ENCODE measurements at regions not wholly inside any gene's neighbourhood (a gene's known extent, or its start where the extent isn't known, plus 50 kb on each side); places are given as distances from the start of the nearest gene placed in this dataset.

GRCh38 chr13:53272873-53273272 is 244.3 kb downstream of the OLFM4 start:
- TF ChIP-seq CTCF (IDR thresholded peaks at IDR 0.05; ENCODE audit: borderline replicate concordance, extremely low read depth, low read length, poor library complexity, severe bottlenecking), result no peak
- TF ChIP-seq EZH2 (IDR thresholded peaks at IDR 0.05; ENCODE audit: borderline replicate concordance, low read depth, low read length, severe bottlenecking), result no peak
- Histone ChIP-seq H3K9me3 (ENCODE audit: insufficient read depth, low read length, severe bottlenecking) (no peaks in the 10 kb centered on the region), H4K20me1 (ENCODE audit: insufficient read depth, low read length) (no peaks in the 10 kb centered on the region), H3K4me3 (ENCODE audit: low read depth in 1 of 2, low read length in 2 of 2) (no peak overlapping the region), H3K4me1 (ENCODE audit: insufficient read depth, low read length) (no peaks in the 10 kb centered on the region), H3K9ac (ENCODE audit: low read depth, low read length) (no peak overlapping the region), H3K4me2 (ENCODE audit: insufficient read depth, low read length) (no peak overlapping the region), H3K27ac (ENCODE audit: low read length) (no peak overlapping the region), H3K36me3 (ENCODE audit: insufficient read depth, low read length) (no peaks in the 10 kb centered on the region), H3K27me3 (ENCODE audit: insufficient read depth, low read length, poor library complexity) (no peaks in the 10 kb centered on the region), H2AFZ (ENCODE audit: low read depth, low read length) (no peak overlapping the region), H3K79me2 (ENCODE audit: insufficient read depth, low read length) (no peaks in the 10 kb centered on the region)
- DNase-seq (no peak), ATAC-seq (ENCODE audit: insufficient read depth, low read depth) (no peak)

GRCh38 chr13:53276265-53276664 is 247.7 kb downstream of the OLFM4 start:
- H3K79me2 ChIP-seq (ENCODE audit: insufficient read depth, low read length), result no peaks in the 10 kb centered on the region
- H4K20me1 ChIP-seq (ENCODE audit: insufficient read depth, low read length), result no peaks in the 10 kb centered on the region
- H3K4me3 ChIP-seq (ENCODE audit: low read depth in 1 of 2, low read length in 2 of 2), result no peak overlapping the region
- H3K9me3 ChIP-seq (ENCODE audit: insufficient read depth, low read length, severe bottlenecking), result no peaks in the 10 kb centered on the region
- DNase-seq (no peak), ATAC-seq (ENCODE audit: insufficient read depth, low read depth) (no peak)
- H3K36me3 ChIP-seq (ENCODE audit: insufficient read depth, low read length), result no peaks in the 10 kb centered on the region
- H3K9ac ChIP-seq (ENCODE audit: low read depth, low read length), result no peak overlapping the region
- H3K4me1 ChIP-seq (ENCODE audit: insufficient read depth, low read length), result no peaks in the 10 kb centered on the region
- no peak overlapping the region for H3K27ac ChIP-seq (ENCODE audit: low read length)
- no peak for TF ChIP-seq EZH2 (IDR thresholded peaks at IDR 0.05; ENCODE audit: borderline replicate concordance, low read depth, low read length, severe bottlenecking)
- no peak for TF ChIP-seq CTCF (IDR thresholded peaks at IDR 0.05; ENCODE audit: borderline replicate concordance, extremely low read depth, low read length, poor library complexity, severe bottlenecking)
- H3K4me2 ChIP-seq (ENCODE audit: insufficient read depth, low read length), result no peak overlapping the region
- H2AFZ ChIP-seq (ENCODE audit: low read depth, low read length), result no peak overlapping the region
- H3K27me3 ChIP-seq (ENCODE audit: insufficient read depth, low read length, poor library complexity), result no peaks in the 10 kb centered on the region

- Histone ChIP-seq H3K4me2 (ENCODE audit: insufficient read depth, low read length) (no peak overlapping the region), H3K79me2 (ENCODE audit: insufficient read depth, low read length) (no peaks in the 10 kb centered on the region), H3K9me3 (ENCODE audit: insufficient read depth, low read length, severe bottlenecking) (no peaks in the 10 kb centered on the region), H3K4me1 (ENCODE audit: insufficient read depth, low read length) (no peaks in the 10 kb centered on the region), H3K9ac (ENCODE audit: low read depth, low read length) (no peak overlapping the region), H4K20me1 (ENCODE audit: insufficient read depth, low read length) (no peaks in the 10 kb centered on the region), H3K36me3 (ENCODE audit: insufficient read depth, low read length) (no peaks in the 10 kb centered on the region), H2AFZ (ENCODE audit: low read depth, low read length) (no peak overlapping the region), H3K4me3 (ENCODE audit: low read depth in 1 of 2, low read length in 2 of 2) (no peak overlapping the region), H3K27me3 (ENCODE audit: insufficient read depth, low read length, poor library complexity) (no peaks in the 10 kb centered on the region), H3K27ac (ENCODE audit: low read length) (no peak overlapping the region)
- DNase-seq (no peak), ATAC-seq (ENCODE audit: insufficient read depth, low read depth) (no peak)
- TF ChIP-seq EZH2 (IDR thresholded peaks at IDR 0.05; ENCODE audit: borderline replicate concordance, low read depth, low read length, severe bottlenecking) (no peak), CTCF (IDR thresholded peaks at IDR 0.05; ENCODE audit: borderline replicate concordance, extremely low read depth, low read length, poor library complexity, severe bottlenecking) (no peak)
These were observed 253.1 kb downstream of the OLFM4 start for GRCh38 chr13:53281677-53282076.

GRCh38 chr13:53285896-53286430 is 257.4 kb downstream of the OLFM4 start:
- Histone ChIP-seq H3K79me2 (ENCODE audit: insufficient read depth, low read length) (no peaks in the 10 kb centered on the region), H2AFZ (ENCODE audit: low read depth, low read length) (no peak overlapping the region), H3K4me3 (ENCODE audit: low read depth in 1 of 2, low read length in 2 of 2) (no peak overlapping the region), H3K4me1 (ENCODE audit: insufficient read depth, low read length) (no peaks in the 10 kb centered on the region), H3K27me3 (ENCODE audit: insufficient read depth, low read length, poor library complexity) (no peaks in the 10 kb centered on the region), H3K36me3 (ENCODE audit: insufficient read depth, low read length) (no peaks in the 10 kb centered on the region), H3K4me2 (ENCODE audit: insufficient read depth, low read length) (no peak overlapping the region), H3K9ac (ENCODE audit: low read depth, low read length) (no peak overlapping the region), H3K9me3 (ENCODE audit: insufficient read depth, low read length, severe bottlenecking) (no peaks in the 10 kb centered on the region), H3K27ac (ENCODE audit: low read length) (no peak overlapping the region), H4K20me1 (ENCODE audit: insufficient read depth, low read length) (no peaks in the 10 kb centered on the region)
- TF ChIP-seq EZH2 (IDR thresholded peaks at IDR 0.05; ENCODE audit: borderline replicate concordance, low read depth, low read length, severe bottlenecking) (no peak), CTCF (IDR thresholded peaks at IDR 0.05; ENCODE audit: borderline replicate concordance, extremely low read depth, low read length, poor library complexity, severe bottlenecking) (no peak)
- ATAC-seq (ENCODE audit: insufficient read depth, low read depth), result no peak
- DNase-seq, result no peak
